ENCODE measurements at regions not wholly inside any gene's neighbourhood (a gene's known extent, or its start where the extent isn't known, plus 50 kb on each side); places are given as distances from the start of the nearest gene placed in this dataset.
"Not testable (repeated sequence)": the region's sequence is repeated elsewhere in the genome, so short reads cannot be mapped to it uniquely, and the experiment has no call there.

DNA sequence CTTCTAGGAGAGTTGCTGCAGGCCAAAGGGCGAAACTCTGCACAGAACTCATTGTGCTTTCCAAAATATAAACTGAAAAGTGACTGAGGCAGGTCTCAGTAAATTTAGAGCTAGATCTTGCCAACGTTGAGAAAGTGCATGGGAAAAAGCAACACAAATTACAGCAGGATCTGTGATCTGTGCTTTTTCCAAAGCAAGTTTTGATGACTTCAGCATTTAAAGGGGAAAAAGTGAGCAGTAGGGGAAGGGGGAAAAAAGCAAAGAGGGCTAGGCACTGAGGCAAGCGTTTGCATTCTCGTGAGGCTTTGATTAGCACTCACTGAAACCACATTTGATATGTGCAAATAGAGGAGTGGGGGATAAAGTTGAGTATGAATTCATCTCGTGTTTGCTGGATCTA, 351.5 kb upstream of the NPAP1 start:
- not testable (repeated sequence) for DNase-seq

DNA sequence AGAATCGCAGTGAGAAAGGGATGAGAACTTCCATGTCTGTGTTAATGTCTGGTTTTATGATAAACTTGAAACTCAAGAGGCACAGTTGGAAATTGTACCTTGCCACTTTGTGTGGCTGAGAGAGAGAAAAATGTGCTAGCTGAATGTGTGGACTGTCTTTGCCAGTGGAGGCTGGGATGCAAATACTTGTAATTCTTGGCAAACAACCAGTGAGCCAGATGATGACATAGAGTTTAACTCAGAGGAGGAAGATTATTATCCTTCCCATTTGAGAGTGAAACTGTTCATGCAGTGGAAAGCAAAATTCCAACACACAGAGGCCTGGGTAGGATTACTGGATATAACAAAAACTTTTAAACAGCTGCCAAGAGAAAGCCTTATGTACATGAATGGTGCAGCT, 349.1 kb upstream of the NPAP1 start:
- not testable (repeated sequence) for DNase-seq

- not testable (repeated sequence) for DNase-seq
These were observed 343.6 kb upstream of the NPAP1 start for GRCh38 chr15:24331964-24332363.

DNA sequence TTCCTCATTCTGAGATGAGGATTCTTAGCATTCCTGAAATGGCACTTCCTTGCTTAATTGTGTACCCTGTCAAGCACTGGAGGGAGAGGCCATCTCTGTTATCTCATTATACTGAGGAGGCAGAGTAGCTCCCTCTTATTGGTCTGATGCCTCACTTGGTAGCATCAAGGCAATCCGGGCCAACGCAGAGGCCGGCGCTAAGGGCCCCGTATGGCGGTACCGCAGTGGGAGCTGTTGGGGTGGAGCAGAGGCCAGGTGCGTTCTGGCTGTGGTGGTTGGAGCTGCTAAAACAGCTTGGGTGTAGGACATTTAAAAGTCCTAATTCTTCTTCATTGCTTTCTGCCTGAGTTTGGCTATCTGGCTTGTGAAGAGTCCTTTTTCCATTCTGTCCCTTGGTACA, 333.7 kb upstream of the NPAP1 start:
- DNase-seq: not testable (repeated sequence)

GRCh38 chr15:24352777-24353176, 322.8 kb upstream of the NPAP1 start:
- DNase-seq: not testable (repeated sequence)

DNA sequence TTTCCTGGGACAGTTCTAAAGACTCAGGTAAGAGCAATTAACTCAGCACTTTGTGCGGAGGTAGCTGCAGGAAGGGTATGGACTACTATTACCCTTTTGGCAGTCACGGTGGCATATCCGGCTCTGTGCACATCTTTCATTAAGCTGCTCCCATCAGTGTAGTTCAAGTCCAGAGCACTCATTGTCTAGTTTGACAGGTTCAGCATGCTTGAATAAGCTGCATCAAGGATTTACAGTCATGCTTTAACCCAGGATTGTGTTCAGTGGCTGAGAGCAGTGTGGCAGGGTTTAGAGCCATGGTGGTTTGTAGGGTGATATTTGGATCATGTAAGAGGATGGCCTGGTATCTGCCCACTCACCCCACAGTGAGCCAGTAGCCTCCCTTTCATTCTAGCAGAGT, 294.5 kb upstream of the NPAP1 start:
- not testable (repeated sequence) for DNase-seq

- DNase-seq: not testable (repeated sequence)
These were observed 290.3 kb upstream of the NPAP1 start for GRCh38 chr15:24385258-24385657.

GRCh38 chr15:24394303-24394702, 281.3 kb upstream of the NPAP1 start:
- no peak for DNase-seq

DNA sequence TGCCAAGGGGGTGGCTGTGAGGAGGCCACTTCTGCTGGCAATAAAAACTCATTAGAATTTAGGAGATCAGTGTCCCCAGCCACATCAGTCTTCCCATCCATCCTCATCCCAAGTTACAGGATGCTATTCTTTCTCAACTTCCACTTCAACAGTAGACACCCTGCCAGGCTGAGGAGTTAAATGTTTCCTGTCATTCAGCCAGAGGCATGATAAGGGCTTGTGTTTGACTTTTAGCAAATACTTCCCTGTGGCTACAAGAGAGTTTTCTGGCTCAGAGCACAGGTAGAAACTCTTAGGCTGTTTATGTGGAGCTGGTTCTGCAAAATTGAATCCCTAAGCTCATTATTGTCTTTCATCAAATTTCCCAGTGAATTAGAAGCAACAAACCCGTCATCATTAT, 262.9 kb upstream of the NPAP1 start:
- DNase-seq: not testable (repeated sequence)

DNA sequence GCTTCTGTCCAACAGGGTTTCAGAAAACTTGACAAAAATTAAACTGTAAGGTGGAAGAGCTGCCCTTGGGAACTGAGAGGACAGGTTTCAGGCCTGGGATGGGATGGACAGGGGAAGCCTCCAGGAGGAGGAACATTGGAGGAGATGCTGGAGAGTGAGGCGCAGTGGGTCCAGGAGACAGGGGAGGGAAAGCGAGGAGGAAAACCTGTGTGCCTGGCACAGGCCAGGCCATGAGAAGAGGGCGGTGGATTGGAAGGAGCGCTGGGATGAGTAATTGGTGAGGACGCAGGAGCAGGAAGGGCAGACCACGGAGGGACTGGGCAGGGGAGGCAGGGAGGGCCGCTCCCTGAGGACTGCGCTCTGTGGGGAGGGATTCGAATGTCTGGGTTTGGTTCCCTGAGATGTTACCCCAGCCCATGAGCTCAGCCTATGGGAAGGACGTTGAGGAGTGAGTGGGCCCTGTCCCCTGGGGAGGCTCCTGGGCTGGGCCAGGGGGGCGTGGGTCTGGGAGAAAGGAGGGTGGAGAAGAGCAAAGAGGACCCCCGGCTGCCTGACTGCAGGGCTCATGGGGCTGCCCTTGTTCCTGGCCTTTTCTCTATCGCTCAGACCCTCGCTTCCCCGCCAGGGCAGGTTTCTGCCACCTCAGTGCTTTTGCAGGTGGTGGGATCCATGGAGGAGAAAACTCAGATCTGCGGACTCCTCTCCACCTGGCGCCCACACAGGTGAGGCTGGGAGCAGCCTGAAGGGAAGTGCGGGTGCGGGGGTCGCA, 249.1 kb upstream of the NPAP1 start:
- not testable (repeated sequence) for DNase-seq

GRCh38 chr15:24427055-24427400, 248.5 kb upstream of the NPAP1 start:
- not testable (repeated sequence) for DNase-seq

DNA sequence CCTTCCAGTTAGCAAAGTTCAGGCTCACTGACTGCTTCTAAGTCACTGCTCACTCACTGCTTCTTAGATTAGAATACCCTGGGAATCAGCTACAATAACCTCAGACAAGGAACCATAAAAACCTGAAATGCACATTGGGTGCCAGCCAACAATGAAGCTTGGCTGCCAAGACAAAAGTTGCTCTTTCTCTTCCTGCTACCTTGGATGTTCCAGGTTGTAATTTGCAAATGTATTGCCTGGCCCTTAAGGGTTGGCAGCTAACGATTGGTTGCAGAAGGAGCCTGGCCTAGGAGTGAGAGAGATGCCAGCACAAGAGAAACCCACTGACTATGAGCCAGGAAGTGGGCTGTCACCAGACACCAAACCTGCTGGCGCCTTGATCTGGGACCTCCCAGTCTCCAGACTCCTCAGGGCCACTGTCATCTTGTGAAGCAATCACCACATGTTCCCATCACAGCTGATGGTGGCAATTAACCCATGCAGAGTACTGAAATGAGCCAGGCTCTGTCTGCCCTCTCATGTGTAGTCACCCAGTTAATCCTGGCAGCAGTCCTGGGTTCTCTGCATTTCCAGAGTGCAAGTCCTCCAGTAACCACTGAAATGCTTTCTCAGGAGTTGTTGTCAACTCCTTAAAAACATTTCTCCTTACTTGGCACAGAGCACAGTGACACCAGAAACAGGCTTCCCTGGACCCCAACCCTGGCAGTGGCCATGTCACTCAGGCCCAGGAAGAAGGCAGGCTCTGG, 240.3 kb upstream of the NPAP1 start:
- DNase-seq: not testable (repeated sequence)

- DNase-seq: not testable (repeated sequence)
These were observed 238.3 kb upstream of the NPAP1 start for GRCh38 chr15:24437270-24437669.

- DNase-seq: not testable (repeated sequence)
These were observed 237.8 kb upstream of the NPAP1 start for GRCh38 chr15:24437735-24438134.

- not testable (repeated sequence) for DNase-seq
These were observed 198.2 kb upstream of the NPAP1 start for GRCh38 chr15:24477107-24478025.

- DNase-seq: not testable (repeated sequence)
These were observed 189.5 kb upstream of the NPAP1 start for GRCh38 chr15:24485885-24486567.

DNA sequence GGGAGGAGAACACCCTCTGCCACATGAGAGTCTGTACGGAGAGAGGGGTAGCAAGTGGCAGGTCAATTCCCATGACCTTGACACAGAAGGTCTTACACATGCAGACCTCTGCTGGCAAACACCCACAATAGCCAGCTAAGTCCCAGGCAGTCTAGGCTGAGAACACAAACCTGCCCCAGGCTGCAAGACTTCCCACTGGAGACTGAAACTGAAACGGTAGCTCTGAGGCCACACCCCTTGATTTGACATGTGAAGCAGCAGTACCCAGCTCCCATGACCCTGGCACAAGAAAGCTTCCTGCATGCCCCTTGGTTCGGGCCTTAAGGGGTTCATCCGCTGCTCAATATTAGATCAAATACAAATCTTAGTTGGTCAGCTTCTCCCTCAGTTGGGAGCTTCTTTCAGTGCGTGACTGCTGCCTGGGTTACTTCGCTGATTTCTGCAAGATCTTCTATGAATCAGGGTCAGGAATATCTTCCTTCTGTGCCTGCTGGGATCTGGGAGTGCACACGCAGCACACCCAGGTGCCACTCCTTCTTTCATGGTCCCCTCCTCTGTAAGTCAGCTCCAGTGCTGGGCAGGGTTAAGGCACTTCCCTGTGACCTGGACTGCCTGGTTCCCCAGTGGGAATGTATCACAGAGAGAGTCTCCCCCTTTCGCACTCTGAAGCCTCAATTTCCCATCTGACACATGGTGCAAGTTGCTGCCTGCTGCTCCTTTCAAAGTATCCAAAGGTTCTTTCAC, 187.2 kb upstream of the NPAP1 start:
- DNase-seq: not testable (repeated sequence)

GRCh38 chr15:24505216-24505615, 170.4 kb upstream of the NPAP1 start:
- DNase-seq: not testable (repeated sequence)

- DNase-seq: not testable (repeated sequence)
These were observed 165.9 kb upstream of the NPAP1 start for GRCh38 chr15:24509714-24510113.

DNA sequence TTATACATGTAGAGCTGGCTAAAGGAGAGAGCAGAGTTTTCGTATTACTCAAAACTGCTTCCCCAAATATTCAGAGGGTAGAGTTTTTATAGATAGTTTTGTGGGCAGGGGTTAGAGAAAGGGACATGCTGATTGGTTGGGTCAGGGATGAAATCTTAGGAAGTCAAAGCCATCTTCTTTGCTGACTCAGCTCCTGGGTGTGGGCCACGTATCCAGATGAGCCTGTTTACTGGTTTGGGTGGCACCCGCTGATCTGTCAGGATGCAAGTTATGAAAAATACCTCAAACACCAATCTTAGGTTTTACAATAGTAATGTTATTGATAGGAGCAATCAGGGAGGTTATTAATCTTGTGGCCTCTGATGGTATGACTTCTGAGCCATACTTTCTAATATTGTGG, 164.0 kb upstream of the NPAP1 start:
- DNase-seq: not testable (repeated sequence)

DNA sequence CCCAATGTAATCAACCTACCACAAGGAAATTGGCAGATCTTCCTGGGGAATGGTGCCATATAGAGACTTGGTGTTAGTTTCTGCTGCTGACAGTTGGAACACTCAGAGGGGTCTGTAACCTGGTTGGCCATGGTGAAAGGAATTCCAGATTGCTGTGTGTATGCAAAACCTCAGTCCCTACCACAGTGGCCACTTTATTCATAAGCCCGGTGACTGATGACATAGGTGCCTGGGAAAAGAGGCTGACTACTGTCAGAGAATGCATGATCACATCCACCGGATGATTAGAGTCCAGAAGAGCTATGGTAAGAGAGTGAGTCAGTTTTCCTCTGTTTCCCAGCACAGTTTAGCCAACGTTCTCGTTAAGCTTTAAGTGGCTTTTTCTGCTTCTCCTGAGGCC, 156.8 kb upstream of the NPAP1 start:
- DNase-seq: not testable (repeated sequence)

- not testable (repeated sequence) for DNase-seq
These were observed 144.3 kb upstream of the NPAP1 start for GRCh38 chr15:24531235-24531634.

All from OCI-M1 (cell line).